MCF 10A (cell line): ENCODE measurements at regions not wholly inside any gene's neighbourhood (a gene's known extent, or its start where the extent isn't known, plus 50 kb on each side); places are given as distances from the start of the nearest gene placed in this dataset.
"Not testable (repeated sequence)": the region's sequence is repeated elsewhere in the genome, so short reads cannot be mapped to it uniquely, and the experiment has no call there.

Experiments
- BruUV-seq: library from RNA; stranded (reverse); fragments of 400-500 nt; replicated peaks from 2 replicates; lab custom pipeline; 2021; lab: Mats Ljungman, UMichigan
- CTCF ChIA-PET: fragments of 300-600 bp; sonication (Branson Sonifier 250); formaldehyde crosslinking; extraction: SDS; loops from one replicate; lab custom pipeline; 2021; ENCODE audit warnings: antibody characterized with exemption, inconsistent platforms; lab: Yijun Ruan, JAX
- POLR2A ChIA-PET: fragments of 300-600, 350-650 bp; sonication (Branson Sonifier 250); formaldehyde crosslinking; extraction: SDS; loops from one replicate; lab custom pipeline; 2020; ENCODE audit warnings: antibody characterized with exemption, inconsistent platforms; lab: Yijun Ruan, JAX
- DNase-seq: peaks from one replicate; pipeline ENCODE4 v3.0.0-alpha.2; 2018; ENCODE audit not compliant: unreplicated experiment
- H3K27ac Mint-ChIP-seq: one replicate; pipeline ENCODE4 v1.8.0; 2022; ENCODE audit warnings: mild to moderate bottlenecking, low read depth, mixed read lengths; ENCODE audit not compliant: unreplicated experiment
- H3K27me3 Mint-ChIP-seq: one replicate; pipeline ENCODE4 v1.8.0; 2022; ENCODE audit warnings: mixed read lengths; ENCODE audit not compliant: insufficient read depth, unreplicated experiment
- H3K36me3 Mint-ChIP-seq: one replicate; pipeline ENCODE4 v1.8.0; 2022; ENCODE audit warnings: mild to moderate bottlenecking, moderate library complexity, mixed read lengths; ENCODE audit not compliant: insufficient read depth, unreplicated experiment
- H3K4me1 Mint-ChIP-seq: one replicate; pipeline ENCODE4 v1.8.0; 2022; ENCODE audit warnings: mixed read lengths; ENCODE audit not compliant: insufficient read depth, unreplicated experiment
- H3K4me3 Mint-ChIP-seq: one replicate; pipeline ENCODE4 v1.8.0; 2022; ENCODE audit warnings: mild to moderate bottlenecking, moderate library complexity, mixed read lengths; ENCODE audit not compliant: unreplicated experiment
- H3K9me3 Mint-ChIP-seq: one replicate; pipeline ENCODE4 v1.8.0; 2022; ENCODE audit warnings: mixed read lengths; ENCODE audit not compliant: unreplicated experiment
- intact Hi-C: fragments of 100-400 bp; cut with micrococcal nuclease; formaldehyde crosslinking; loops from 2 replicates; pipeline ENCODE4 v1.14.1; 2022

DNA sequence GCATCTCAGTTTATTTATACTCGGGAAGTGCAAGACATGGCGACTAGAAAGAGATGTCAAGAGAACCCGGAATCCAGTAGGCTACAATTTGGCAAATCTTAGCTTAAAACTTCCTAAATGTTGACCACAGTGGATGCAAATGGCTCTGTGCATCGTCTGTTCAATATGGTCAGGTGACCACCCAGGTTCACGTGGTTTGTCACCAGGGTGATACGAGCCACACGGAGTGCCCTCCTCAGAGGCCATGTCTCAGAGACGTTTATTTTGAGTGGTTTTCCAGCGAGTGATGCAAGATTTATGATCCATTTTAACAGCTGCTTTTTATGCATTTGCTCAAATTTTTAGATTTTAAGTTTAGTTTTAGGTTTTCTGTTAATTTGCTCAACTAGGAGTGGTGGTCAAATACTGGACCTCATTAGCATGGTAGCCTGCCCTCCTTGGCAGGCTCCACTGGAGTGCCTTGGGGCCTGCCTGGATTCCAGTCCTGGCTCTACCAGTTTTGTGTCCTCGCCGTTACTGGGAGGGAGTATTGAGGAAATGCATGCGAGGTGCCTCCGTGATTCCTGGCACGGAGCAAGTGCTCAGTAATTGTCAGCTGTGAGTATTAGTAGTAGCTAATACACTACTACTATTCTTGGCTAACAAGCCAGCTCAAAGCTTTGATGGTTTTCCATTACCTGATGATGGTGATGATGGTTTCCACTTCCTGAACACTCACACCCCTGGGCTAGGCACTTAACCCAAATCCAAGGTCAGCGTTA lies 53.9 kb upstream of the APOD start:
- peak overlapping the region; percentile 61 for H3K4me3 Mint-ChIP-seq
- CTCF ChIA-PET, H3K9me3 Mint-ChIP-seq, H3K4me1 Mint-ChIP-seq, H3K27ac Mint-ChIP-seq, DNase-seq, H3K27me3 Mint-ChIP-seq, BruUV-seq, intact Hi-C loops, POLR2A ChIA-PET: not testable (repeated sequence)
- H3K36me3 Mint-ChIP-seq, result peaks cover 21% of the 10 kb centered on the region

GRCh38 chr3:195637011-195637410 lies 53.3 kb upstream of the APOD start:
- H3K4me1 Mint-ChIP-seq, CTCF ChIA-PET: not testable (repeated sequence)
- peak overlapping the region; percentile 61 for H3K4me3 Mint-ChIP-seq

GRCh38 chr3:195635898-195636685 lies 52.4 kb upstream of the APOD start:
- intact Hi-C loops, H3K36me3 Mint-ChIP-seq, POLR2A ChIA-PET, H3K27ac Mint-ChIP-seq, DNase-seq, H3K9me3 Mint-ChIP-seq, H3K4me1 Mint-ChIP-seq, CTCF ChIA-PET, H3K27me3 Mint-ChIP-seq: not testable (repeated sequence)
- TSS peak; percentile 43 for BruUV-seq
- H3K4me3 Mint-ChIP-seq, result peak overlapping the region; percentile 61

More at GRCh38 chr3:195637011-195637410, 53.3 kb upstream of the APOD start:
- DNase-seq, H3K9me3 Mint-ChIP-seq, BruUV-seq, H3K27ac Mint-ChIP-seq, intact Hi-C loops, POLR2A ChIA-PET, H3K27me3 Mint-ChIP-seq: not testable (repeated sequence)
- peaks cover 14% of the 10 kb centered on the region for H3K36me3 Mint-ChIP-seq

GRCh38 chr3:195635262-195635873 lies 51.6 kb upstream of the APOD start:
- H3K27me3 Mint-ChIP-seq, H3K9me3 Mint-ChIP-seq, H3K4me1 Mint-ChIP-seq, H3K36me3 Mint-ChIP-seq, H3K27ac Mint-ChIP-seq, intact Hi-C loops, BruUV-seq, POLR2A ChIA-PET, DNase-seq, CTCF ChIA-PET: not testable (repeated sequence)
- H3K4me3 Mint-ChIP-seq, result peak overlapping the region; percentile 61

DNA sequence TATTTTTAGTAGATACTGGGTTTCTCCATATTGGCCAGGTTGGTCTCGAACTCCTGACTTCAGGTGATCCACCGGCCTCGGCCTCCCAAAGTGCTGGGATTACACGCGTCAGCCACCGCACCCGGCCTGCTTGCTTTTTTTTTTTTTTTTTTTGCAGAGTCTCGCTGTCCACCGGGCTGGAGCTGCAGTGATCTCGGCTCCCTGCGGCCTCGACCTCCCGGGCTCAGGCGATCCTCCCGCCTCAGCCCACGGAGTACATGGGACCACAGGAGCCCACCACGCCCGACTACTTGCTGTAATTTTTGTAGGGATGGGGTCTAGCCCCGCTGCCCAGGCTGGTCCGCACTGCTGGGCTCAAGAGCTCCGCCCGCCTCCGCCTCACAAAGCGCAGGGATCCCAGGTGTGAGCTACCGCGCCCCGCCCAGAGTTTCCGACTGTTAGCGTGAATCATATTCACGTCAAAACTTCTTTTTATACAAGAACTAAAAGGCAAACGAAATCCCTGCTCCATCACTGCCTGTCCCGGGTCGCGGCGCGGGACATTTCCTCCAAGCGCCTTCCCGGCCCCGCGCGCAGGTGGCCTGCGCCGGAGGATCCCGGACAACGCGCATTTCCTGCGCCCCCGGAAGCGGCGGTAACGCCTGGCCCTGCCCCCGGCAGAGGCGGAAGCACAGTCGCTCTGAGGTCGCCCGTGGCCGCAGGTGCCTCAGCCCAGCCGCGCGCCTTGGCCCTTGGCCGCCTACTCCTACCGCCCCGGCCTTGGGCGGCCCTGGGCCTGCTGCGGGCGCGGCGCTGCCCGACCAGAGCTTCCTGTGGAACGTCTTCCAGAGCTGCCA lies 50.9 kb upstream of the APOD start:
- H3K4me1 Mint-ChIP-seq, H3K36me3 Mint-ChIP-seq, CTCF ChIA-PET, H3K27me3 Mint-ChIP-seq, intact Hi-C loops, H3K9me3 Mint-ChIP-seq, H3K27ac Mint-ChIP-seq, DNase-seq, POLR2A ChIA-PET, H3K4me3 Mint-ChIP-seq: not testable (repeated sequence)
- BruUV-seq, result TSS peak; percentile 78
